H9 (cell line): ENCODE measurements at regions not wholly inside any gene's neighbourhood (a gene's known extent, or its start where the extent isn't known, plus 50 kb on each side); places are given as distances from the start of the nearest gene placed in this dataset.

Source experiments
- DNase-seq: peaks from one replicate; pipeline ENCODE4 v3.0.0-alpha.2; 2017
- H2AFZ ChIP-seq: one replicate; pipeline ENCODE4 v1.6.1; 2013; ENCODE audit warnings: mild to moderate bottlenecking, low read length, control low read depth, moderate library complexity
- H2AK5ac ChIP-seq: 2 replicates; pipeline ENCODE4 v1.6.1; 2013; ENCODE audit warnings: low read length, control low read depth, mixed read lengths; ENCODE audit not compliant: insufficient read length
- H2BK120ac ChIP-seq: one replicate; pipeline ENCODE4 v1.6.1; 2013; ENCODE audit warnings: low read depth, mild to moderate bottlenecking, low read length, control low read depth, inconsistent platforms; ENCODE audit not compliant: poor library complexity, severe bottlenecking
- H2BK12ac ChIP-seq: 2 replicates; pipeline ENCODE4 v1.6.1; 2013; ENCODE audit warnings: low read length, control low read depth, mixed read lengths, low read depth; ENCODE audit not compliant: insufficient read length
- H2BK15ac ChIP-seq: 2 replicates; pipeline ENCODE4 v1.6.1; 2013; ENCODE audit warnings: low read depth, low read length, control low read depth
- H2BK20ac ChIP-seq: one replicate; pipeline ENCODE4 v1.6.1; 2013; ENCODE audit warnings: low read depth, mild to moderate bottlenecking, low read length, control low read depth, inconsistent platforms; ENCODE audit not compliant: poor library complexity, severe bottlenecking
- H2BK5ac ChIP-seq: 2 replicates; pipeline ENCODE4 v1.6.1; 2013; ENCODE audit warnings: low read length, control low read depth, mixed read lengths; ENCODE audit not compliant: insufficient read length
- H3K14ac ChIP-seq: 2 replicates; pipeline ENCODE4 v1.6.1; 2013; ENCODE audit warnings: low read length, control low read depth; ENCODE audit not compliant: insufficient read depth
- H3K18ac ChIP-seq: 2 replicates; pipeline ENCODE4 v1.6.1; 2013; ENCODE audit warnings: low read depth, mild to moderate bottlenecking, mixed read lengths, low read length, control low read depth; ENCODE audit not compliant: insufficient read length
- H3K23ac ChIP-seq: 2 replicates; pipeline ENCODE4 v1.6.1; 2013; ENCODE audit warnings: low read length, control low read depth, mixed read lengths, low read depth; ENCODE audit not compliant: insufficient read length
- H3K23me2 ChIP-seq: 2 replicates; pipeline ENCODE4 v1.6.1; 2013; ENCODE audit warnings: low read depth, mild to moderate bottlenecking, mixed read lengths, low read length, control low read depth; ENCODE audit not compliant: insufficient read length, poor library complexity, severe bottlenecking
- H3K27ac ChIP-seq: 2 replicates; pipeline ENCODE4 v1.5.1; 2013; ENCODE audit warnings: low read length, control low read depth, mixed read lengths, low read depth; ENCODE audit not compliant: insufficient read length
- H3K27me3 ChIP-seq: 2 replicates; pipeline ENCODE4 v1.6.1; 2013; ENCODE audit warnings: low read length, control low read depth, inconsistent platforms; ENCODE audit not compliant: insufficient read depth
- H3K4ac ChIP-seq: 2 replicates; pipeline ENCODE4 v1.6.1; 2013; ENCODE audit warnings: low read depth, mild to moderate bottlenecking, control low read depth, inconsistent platforms, low read length, moderate library complexity
- H3K4me1 ChIP-seq: 2 replicates; pipeline ENCODE4 v1.6.1; 2013; ENCODE audit warnings: low read length, control low read depth, inconsistent platforms; ENCODE audit not compliant: insufficient read depth
- H3K4me2 ChIP-seq: 2 replicates; pipeline ENCODE4 v1.6.1; 2013; ENCODE audit warnings: low read length, control low read depth, mixed read lengths; ENCODE audit not compliant: insufficient read length, insufficient read depth
- H3K56ac ChIP-seq: 2 replicates; pipeline ENCODE4 v1.6.1; 2013; ENCODE audit warnings: low read depth, mild to moderate bottlenecking, mixed read lengths, low read length, control low read depth; ENCODE audit not compliant: insufficient read length
- H3K79me1 ChIP-seq: 2 replicates; pipeline ENCODE4 v1.6.1; 2013; ENCODE audit warnings: low read depth, mild to moderate bottlenecking, moderate library complexity, low read length, control low read depth, inconsistent platforms; ENCODE audit not compliant: insufficient read depth, poor library complexity, severe bottlenecking
- H3K79me2 ChIP-seq: 2 replicates; pipeline ENCODE4 v1.6.1; 2013; ENCODE audit warnings: low read length, control low read depth, inconsistent platforms; ENCODE audit not compliant: insufficient read depth
- H3K9ac ChIP-seq: 2 replicates; pipeline ENCODE4 v1.6.1; 2013; ENCODE audit warnings: low read length, control low read depth, mixed read lengths; ENCODE audit not compliant: insufficient read length; ENCODE audit errors: extremely low read depth
- H3K9me3 ChIP-seq: one replicate; pipeline ENCODE4 v1.6.1; 2013; ENCODE audit warnings: low read depth, low read length, inconsistent platforms; ENCODE audit not compliant: control insufficient read depth
- H3T11ph ChIP-seq: one replicate; pipeline ENCODE4 v1.6.1; 2013; ENCODE audit warnings: mild to moderate bottlenecking, low read length, control low read depth, inconsistent platforms
- H4K20me1 ChIP-seq: one replicate; pipeline ENCODE4 v1.6.1; 2013; ENCODE audit not compliant: control insufficient read depth, insufficient read length, insufficient read depth
- H4K5ac ChIP-seq: 2 replicates; pipeline ENCODE4 v1.6.1; 2013; ENCODE audit warnings: low read depth, mild to moderate bottlenecking, mixed read lengths, low read length, control low read depth; ENCODE audit not compliant: insufficient read length
- H4K8ac ChIP-seq: replicated peaks from 2 replicates; pipeline ENCODE4 v1.6.1; 2013; ENCODE audit warnings: low read length, control low read depth, mixed read lengths, low read depth; ENCODE audit not compliant: insufficient read length
- H4K91ac ChIP-seq: 2 replicates; pipeline ENCODE4 v1.6.1; 2013; ENCODE audit warnings: low read depth, mild to moderate bottlenecking, moderate library complexity, mixed read lengths, low read length, control low read depth; ENCODE audit not compliant: insufficient read length
- H3K27ac Mint-ChIP-seq, 3 experiments: 2 replicates in 2 of 3; 3 replicates in 1 of 3; pipeline ENCODE4 v1.8.0; 2020 to 2021; ENCODE audit warnings: mixed read lengths in 3 of 3, mild to moderate bottlenecking in 1 of 3, moderate library complexity in 1 of 3
- H3K27me3 Mint-ChIP-seq: 2 replicates; pipeline ENCODE4 v1.8.0; 2021; ENCODE audit warnings: low read depth, mild to moderate bottlenecking, moderate library complexity, mixed read lengths
- H3K36me3 Mint-ChIP-seq, 3 experiments: 2 replicates in 2 of 3; 3 replicates in 1 of 3; pipeline ENCODE4 v1.8.0; 2020 to 2021; ENCODE audit warnings: low read depth in 3 of 3, mixed read lengths in 3 of 3; ENCODE audit not compliant: insufficient read depth in 1 of 3
- H3K4me1 Mint-ChIP-seq, 2 experiments: 2 replicates each; pipeline ENCODE4 v1.8.0; 2020; ENCODE audit warnings: mixed read lengths in 2 of 2
- H3K4me3 Mint-ChIP-seq, 2 experiments: 2 replicates in 1 of 2; 3 replicates in 1 of 2; pipeline ENCODE4 v1.8.0; 2020 to 2021; ENCODE audit warnings: mild to moderate bottlenecking in 2 of 2, mixed read lengths in 2 of 2, moderate library complexity in 1 of 2
- H3K9me3 Mint-ChIP-seq, 2 experiments: 2 replicates in 1 of 2; 3 replicates in 1 of 2; pipeline ENCODE4 v1.8.0; 2020; ENCODE audit warnings: mild to moderate bottlenecking in 2 of 2, mixed read lengths in 2 of 2, moderate library complexity in 1 of 2
- WGBS: extraction: QIAGEN DNeasy Blood & Tissue Kit; methylation state at CpG from one replicate; pipeline ENCODE4 v1.1.7; 2013; ENCODE audit warnings: missing lambda C conversion rate, low lambda C conversion rate, mixed read lengths; ENCODE audit not compliant: insufficient read length; ENCODE audit errors: extremely low coverage; 5-methylcytosine and 5-hydroxymethylcytosine counted together
- TF ChIP-seq, protein P1 (sequence below): fragments of 200-600 bp; sonication (generic); conservative IDR thresholded peaks from 3 replicates; pipeline ENCODE4 v1.8.0; 2021; ENCODE audit warnings: antibody characterized with exemption, mild to moderate bottlenecking

DNA sequence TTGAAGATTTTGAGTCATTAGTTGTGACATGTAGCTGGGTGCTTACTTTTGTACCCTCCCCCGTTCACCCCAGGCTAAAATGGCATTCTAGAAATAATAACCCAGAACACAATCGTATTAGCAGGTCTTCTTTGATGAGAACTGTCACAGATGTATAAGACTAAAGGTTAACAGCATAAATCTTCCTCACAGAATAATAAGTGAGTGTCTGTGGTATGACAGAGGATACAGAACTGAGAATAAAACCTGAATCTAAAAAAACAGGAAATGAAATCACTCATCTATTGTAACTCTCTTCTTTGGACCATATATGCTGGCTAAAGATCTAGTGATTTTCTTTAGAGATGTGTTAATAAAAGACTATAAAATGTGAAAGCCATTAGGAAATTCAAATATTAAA is 746.6 kb downstream of the LRFN5 start:
- no peak overlapping the region for H3K23ac ChIP-seq
- no peak overlapping the region for H2BK5ac ChIP-seq
- H2BK15ac ChIP-seq, result no peak overlapping the region
- no peak overlapping the region for H2BK20ac ChIP-seq
- H3K18ac ChIP-seq, result no peak overlapping the region
- no peak overlapping the region for H3K27ac Mint-ChIP-seq
- H3K9me3 ChIP-seq, result no peaks in the 10 kb centered on the region
- no peaks in the 10 kb centered on the region for H3K27me3 ChIP-seq
- H3K14ac ChIP-seq, result no peak overlapping the region
- H2BK120ac ChIP-seq, result no peak overlapping the region
- H3K23me2 ChIP-seq, result no peaks in the 10 kb centered on the region
- H2AK5ac ChIP-seq, result no peak overlapping the region
- no peaks in the 10 kb centered on the region for H3K79me1 ChIP-seq
- no CpG with 5 or more reads among the region's 2 CpGs for WGBS
- no peaks in the 10 kb centered on the region for H3K79me2 ChIP-seq
- no peak overlapping the region for H2BK12ac ChIP-seq
- H4K91ac ChIP-seq, result no peak overlapping the region
- no peaks in the 10 kb centered on the region for H4K20me1 ChIP-seq
- no peaks in the 10 kb centered on the region; a peak in 1 of 5 replicates for H3K9me3 Mint-ChIP-seq
- no peaks in the 10 kb centered on the region for H3K4me1 Mint-ChIP-seq
- H3K27me3 Mint-ChIP-seq, result no peaks in the 10 kb centered on the region
- TF ChIP-seq, protein P1, sequence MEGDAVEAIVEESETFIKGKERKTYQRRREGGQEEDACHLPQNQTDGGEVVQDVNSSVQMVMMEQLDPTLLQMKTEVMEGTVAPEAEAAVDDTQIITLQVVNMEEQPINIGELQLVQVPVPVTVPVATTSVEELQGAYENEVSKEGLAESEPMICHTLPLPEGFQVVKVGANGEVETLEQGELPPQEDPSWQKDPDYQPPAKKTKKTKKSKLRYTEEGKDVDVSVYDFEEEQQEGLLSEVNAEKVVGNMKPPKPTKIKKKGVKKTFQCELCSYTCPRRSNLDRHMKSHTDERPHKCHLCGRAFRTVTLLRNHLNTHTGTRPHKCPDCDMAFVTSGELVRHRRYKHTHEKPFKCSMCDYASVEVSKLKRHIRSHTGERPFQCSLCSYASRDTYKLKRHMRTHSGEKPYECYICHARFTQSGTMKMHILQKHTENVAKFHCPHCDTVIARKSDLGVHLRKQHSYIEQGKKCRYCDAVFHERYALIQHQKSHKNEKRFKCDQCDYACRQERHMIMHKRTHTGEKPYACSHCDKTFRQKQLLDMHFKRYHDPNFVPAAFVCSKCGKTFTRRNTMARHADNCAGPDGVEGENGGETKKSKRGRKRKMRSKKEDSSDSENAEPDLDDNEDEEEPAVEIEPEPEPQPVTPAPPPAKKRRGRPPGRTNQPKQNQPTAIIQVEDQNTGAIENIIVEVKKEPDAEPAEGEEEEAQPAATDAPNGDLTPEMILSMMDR, result no peak
- H3K56ac ChIP-seq, result no peak overlapping the region
- no peak overlapping the region for H3K27ac ChIP-seq
- no peak overlapping the region for H3K4me2 ChIP-seq
- H2AFZ ChIP-seq, result no peak overlapping the region
- no peak overlapping the region for H3K9ac ChIP-seq
- no peak overlapping the region for H4K5ac ChIP-seq
- H3K4me3 Mint-ChIP-seq, result no peak overlapping the region
- H3T11ph ChIP-seq, result no peak overlapping the region
- H3K36me3 Mint-ChIP-seq, result no peaks in the 10 kb centered on the region
- no peak overlapping the region for H4K8ac ChIP-seq
- DNase-seq, result no peak
- H3K4me1 ChIP-seq, result no peaks in the 10 kb centered on the region
- H3K4ac ChIP-seq, result no peak overlapping the region
